Prostate gland (tissue), 2 donors: ENCODE measurements at regions not wholly inside any gene's neighbourhood (a gene's known extent, or its start where the extent isn't known, plus 50 kb on each side); places are given as distances from the start of the nearest gene placed in this dataset.

Experiments
- DNase-seq: peaks from one replicate; pipeline ENCODE4 v3.0.0-alpha.2; 2019; ENCODE audit warnings: low spot score
- H3K27ac ChIP-seq, 2 donors: fragments of 200-600 bp; sonication (generic); 2 replicates each; pipeline ENCODE4 v1.5.1; 2017 to 2019
- H3K27me3 ChIP-seq: fragments of 200-600 bp; sonication (generic); replicated peaks from 2 replicates; pipeline ENCODE4 v1.5.1; 2019; ENCODE audit not compliant: insufficient read depth
- H3K36me3 ChIP-seq, 2 donors: fragments of 200-600 bp; sonication (generic); 1 replicate in 1 of 2; 2 replicates in 1 of 2; pipeline versions ENCODE4 v1.5.1 to v1.8.1; 2017 to 2019
- H3K4me1 ChIP-seq: fragments of 200-600 bp; sonication (generic); replicated peaks from 2 replicates; pipeline ENCODE4 v1.5.1; 2019
- H3K4me3 ChIP-seq, 2 donors: fragments of 200-600 bp; sonication (generic); 2 replicates each; pipeline ENCODE4 v1.5.1; 2017 to 2019
- H3K9me3 ChIP-seq: fragments of 200-600 bp; sonication (generic); 2 replicates; pipeline ENCODE4 v1.5.1; 2017
- CTCF ChIP-seq, 4 experiments: fragments of 200-600 bp in 2 of 4; fragments of 450-650 bp in 2 of 4; sonication (generic) in 2 of 4; IDR thresholded peaks; 1 replicate in 3 of 4; 2 replicates in 1 of 4; pipeline ENCODE4 v1.5.1; 2016 to 2019; ENCODE audit warnings: antibody characterized with exemption in 4 of 4, mild to moderate bottlenecking in 2 of 4, moderate library complexity in 2 of 4
- POLR2A ChIP-seq: fragments of 450-650 bp; IDR thresholded peaks from one replicate; pipeline ENCODE4 v1.6.1; 2016; ENCODE audit warnings: antibody characterized with exemption, mild to moderate bottlenecking
- POLR2AphosphoS5 ChIP-seq: sonication (generic); formaldehyde crosslinking; IDR thresholded peaks from one replicate; pipeline ENCODE4 v1.6.1; 2017; ENCODE audit warnings: antibody characterized with exemption
- WGBS: methylation state at CpG from one replicate; pipeline ENCODE4 v1.1.5; 2018; 5-methylcytosine and 5-hydroxymethylcytosine counted together
- intact Hi-C: fragments of 100-400 bp; cut with DNase I; formaldehyde crosslinking; loops from one replicate; pipeline ENCODE4 v1.14.2; 2022

DNA sequence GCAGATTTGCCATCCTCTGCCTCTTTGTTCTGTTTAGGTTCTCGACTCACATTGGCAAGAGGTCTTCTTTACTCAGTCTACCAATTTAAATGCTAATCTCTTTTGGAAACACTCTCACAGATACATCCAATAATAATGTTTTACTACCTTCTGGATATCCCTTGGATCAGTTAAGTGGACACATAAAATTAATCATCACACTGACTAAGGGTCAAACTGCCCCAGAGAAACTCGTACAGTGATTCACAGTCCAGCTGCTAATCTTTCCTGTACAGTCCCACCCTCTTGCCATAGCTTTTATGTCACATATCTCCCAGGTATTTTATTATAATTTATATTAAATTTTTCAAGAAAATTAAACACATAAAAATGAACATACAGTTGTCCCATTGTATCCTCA is 360.8 kb upstream of the RGMA start:
- 60% methylated on average over 2 of the region's 2 CpGs for WGBS
- Histone ChIP-seq H3K4me1 (no peaks in the 10 kb centered on the region), H3K27ac (no peak overlapping the region), H3K4me3 (no peak overlapping the region), H3K36me3 (no peaks in the 10 kb centered on the region), H3K9me3 (no peaks in the 10 kb centered on the region), H3K27me3 (no peaks in the 10 kb centered on the region)
- no peak for DNase-seq
- TF ChIP-seq CTCF (IDR thresholded peaks at IDR 0.05) (no peak), POLR2A (no peak), POLR2AphosphoS5 (no peak)
- intact Hi-C loops = no loop called here

DNA sequence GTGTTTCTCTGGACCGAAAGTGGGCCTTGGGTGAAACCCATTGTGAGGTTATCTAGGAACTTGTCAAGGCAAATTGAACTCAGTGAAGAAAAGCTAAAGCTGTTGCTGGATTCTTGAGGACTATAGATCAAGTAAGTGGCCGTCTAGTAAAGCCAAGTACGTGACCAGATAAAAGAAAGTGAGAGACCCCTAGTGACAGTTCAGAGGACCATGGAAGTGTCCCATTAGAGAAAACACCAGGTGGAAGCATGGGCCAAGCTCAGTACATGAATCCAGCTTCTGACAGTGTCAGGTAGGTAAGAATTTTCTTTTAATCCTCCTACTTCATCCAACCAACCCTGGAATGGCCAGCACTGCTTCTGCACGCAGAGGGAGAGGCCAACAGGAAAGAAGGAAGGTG is 349.3 kb upstream of the RGMA start:
- no peak for DNase-seq
- TF ChIP-seq POLR2A = no peak
- TF ChIP-seq CTCF (IDR thresholded peaks at IDR 0.05) = no peak
- TF ChIP-seq POLR2AphosphoS5 = no peak
- H3K27ac ChIP-seq = no peak overlapping the region
- no peaks in the 10 kb centered on the region for H3K9me3 ChIP-seq
- no peaks in the 10 kb centered on the region for H3K4me1 ChIP-seq
- intact Hi-C loops = no loop called here
- no peaks in the 10 kb centered on the region for H3K27me3 ChIP-seq
- H3K36me3 ChIP-seq = no peaks in the 10 kb centered on the region
- no peak overlapping the region for H3K4me3 ChIP-seq
- WGBS = 47% methylated on average over 4 of the region's 4 CpGs

DNA sequence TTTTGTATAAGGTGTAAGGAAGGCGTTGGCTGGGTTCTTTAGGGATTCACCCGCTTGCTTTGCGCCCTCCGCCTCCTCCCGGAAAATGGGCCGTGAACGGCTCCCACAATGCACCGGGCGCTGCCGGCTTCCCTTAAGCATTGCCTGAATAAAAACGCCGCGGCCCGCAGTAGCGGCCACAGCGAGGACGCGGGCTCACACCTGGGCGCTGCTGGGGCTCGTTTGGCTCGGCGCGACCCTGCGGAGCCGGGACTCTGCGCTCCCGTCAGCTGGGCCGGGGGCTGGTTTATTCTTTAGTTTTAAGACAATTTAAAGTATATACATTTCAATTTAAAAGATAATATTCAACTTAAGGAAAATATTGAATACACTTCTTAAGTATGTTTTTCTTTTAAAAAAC is 343.5 kb upstream of the RGMA start:
- WGBS = 98% methylated on average over 28 of the region's 28 CpGs

DNA sequence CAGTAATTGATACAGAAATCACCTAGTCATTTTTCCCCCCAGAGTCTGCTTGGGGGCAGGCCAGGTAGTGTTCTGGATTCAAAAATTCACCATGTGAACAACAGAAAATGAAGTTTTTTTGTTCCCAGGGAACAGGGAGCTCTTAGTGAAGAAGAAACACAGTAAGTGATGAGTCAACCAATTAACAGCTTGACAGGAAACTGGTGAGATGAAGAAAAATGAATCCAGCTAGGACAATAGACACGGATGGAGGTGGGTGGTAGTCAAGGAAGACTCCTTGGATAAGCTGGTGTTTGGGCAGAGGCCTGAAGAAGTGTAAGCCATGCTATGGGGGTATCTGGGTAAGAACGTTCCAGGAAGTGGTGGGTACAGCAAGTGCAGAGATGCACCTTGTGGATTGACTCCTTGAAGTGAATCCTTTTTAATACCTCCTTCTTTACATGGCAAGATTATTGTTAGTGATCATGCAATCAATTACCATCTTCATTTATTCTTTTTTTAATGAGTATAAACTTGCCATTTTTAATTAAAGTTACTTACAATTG is 339.9 kb upstream of the RGMA start:
- H3K27me3 ChIP-seq = no peaks in the 10 kb centered on the region
- intact Hi-C loops = no loop called here
- no peaks in the 10 kb centered on the region for H3K9me3 ChIP-seq
- no peaks in the 10 kb centered on the region for H3K4me1 ChIP-seq
- DNase-seq = no peak
- no peak overlapping the region for H3K4me3 ChIP-seq
- no peak for TF ChIP-seq POLR2AphosphoS5
- TF ChIP-seq CTCF (IDR thresholded peaks at IDR 0.05) = no peak
- TF ChIP-seq POLR2A = no peak
- H3K27ac ChIP-seq = no peak overlapping the region
- H3K36me3 ChIP-seq = no peaks in the 10 kb centered on the region
- 79% methylated on average over 2 of the region's 2 CpGs for WGBS

More for the DNA sequence above, 343.5 kb upstream of the RGMA start:
- Histone ChIP-seq H3K27me3 (no peaks in the 10 kb centered on the region), H3K27ac (no peak overlapping the region), H3K4me3 (no peak overlapping the region), H3K36me3 (no peaks in the 10 kb centered on the region), H3K9me3 (no peaks in the 10 kb centered on the region), H3K4me1 (no peaks in the 10 kb centered on the region)
- intact Hi-C loops = no loop called here
- no peak for DNase-seq
- TF ChIP-seq CTCF (IDR thresholded peaks at IDR 0.05) (no peak), POLR2A (no peak), POLR2AphosphoS5 (no peak)

DNA sequence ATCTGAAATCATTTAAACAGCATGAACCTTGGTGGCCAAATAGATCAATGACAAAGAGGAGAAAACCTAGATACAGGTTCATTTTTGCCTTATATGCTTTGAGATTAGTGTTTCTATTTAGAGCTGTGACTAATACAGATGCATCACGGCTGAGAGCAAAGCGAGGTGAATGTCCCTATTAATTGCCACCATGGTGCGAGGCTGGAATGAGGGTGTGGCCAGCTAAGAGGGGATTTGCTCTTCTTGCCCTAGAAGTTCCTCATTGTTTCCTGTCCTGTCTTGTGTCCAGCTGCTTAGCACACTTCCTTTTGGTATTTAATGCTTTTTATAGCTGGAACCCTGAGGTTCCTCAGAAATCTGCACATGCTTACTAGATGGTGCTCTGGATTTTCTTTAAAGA is 339.1 kb upstream of the RGMA start:
- H3K27ac ChIP-seq = no peak overlapping the region
- H3K4me1 ChIP-seq = no peaks in the 10 kb centered on the region
- no peaks in the 10 kb centered on the region for H3K36me3 ChIP-seq
- intact Hi-C loops = no loop called here
- H3K9me3 ChIP-seq = no peaks in the 10 kb centered on the region
- H3K27me3 ChIP-seq = no peaks in the 10 kb centered on the region
- no peak for DNase-seq
- WGBS = 24% methylated on average over 3 of the region's 3 CpGs
- TF ChIP-seq POLR2A (no peak), CTCF (IDR thresholded peaks at IDR 0.05) (no peak), POLR2AphosphoS5 (no peak)
- H3K4me3 ChIP-seq = no peak overlapping the region
